ENCODE measurements at regions not wholly inside any gene's neighbourhood (a gene's known extent, or its start where the extent isn't known, plus 50 kb on each side); places are given as distances from the start of the nearest gene placed in this dataset.

- no peak; the same call in 2 of the 3 replicates for ATAC-seq
- TF ChIP-seq ZNF8 (CRISPR knock-in tag; IDR thresholded peaks at IDR 0.05) = no peak
- no peak for TF ChIP-seq ARNTL (CRISPR knock-in tag; IDR thresholded peaks at IDR 0.05; ENCODE audit: borderline replicate concordance, low read depth)
- TF ChIP-seq ZC3H10 (CRISPR knock-in tag; IDR thresholded peaks at IDR 0.05) = no peak
- no peak for TF ChIP-seq TOX (CRISPR knock-in tag; IDR thresholded peaks at IDR 0.05; ENCODE audit: borderline replicate concordance)
- TF ChIP-seq CSRNP3 (CRISPR knock-in tag; IDR thresholded peaks at IDR 0.05) = no peak
- no peak for TF ChIP-seq CREB5 (CRISPR knock-in tag; IDR thresholded peaks at IDR 0.05; ENCODE audit: low read depth)
- no peak for TF ChIP-seq PATZ1 (CRISPR knock-in tag; IDR thresholded peaks at IDR 0.05; ENCODE audit: borderline replicate concordance)
- no peak for TF ChIP-seq SNAI2 (CRISPR knock-in tag; IDR thresholded peaks at IDR 0.05)
- TF ChIP-seq ZNF565 (CRISPR knock-in tag; conservative IDR thresholded peaks at IDR 0.05; ENCODE audit: low read depth) = no peak
- TF ChIP-seq POU6F1 (CRISPR knock-in tag; IDR thresholded peaks at IDR 0.05; ENCODE audit: borderline replicate concordance, low read depth) = no peak
- no peak for TF ChIP-seq BACH2 (CRISPR knock-in tag; IDR thresholded peaks at IDR 0.05; ENCODE audit: borderline replicate concordance)
- TF ChIP-seq GLIS3 (CRISPR knock-in tag; IDR thresholded peaks at IDR 0.05) = no peak
- no peak for TF ChIP-seq TSHZ2 (CRISPR knock-in tag; IDR thresholded peaks at IDR 0.05)
- no peak for TF ChIP-seq RARB (CRISPR knock-in tag; IDR thresholded peaks at IDR 0.05)
- no peak for TF ChIP-seq TCF4 (CRISPR knock-in tag; IDR thresholded peaks at IDR 0.05; ENCODE audit: borderline replicate concordance)
- TF ChIP-seq ISL1 (CRISPR knock-in tag; IDR thresholded peaks at IDR 0.05) = no peak
- no peak for TF ChIP-seq OSR1 (CRISPR knock-in tag; IDR thresholded peaks at IDR 0.05)
Measured at GRCh38 chr2:160562730-160563129, 69.1 kb upstream of the RBMS1 start.

DNA sequence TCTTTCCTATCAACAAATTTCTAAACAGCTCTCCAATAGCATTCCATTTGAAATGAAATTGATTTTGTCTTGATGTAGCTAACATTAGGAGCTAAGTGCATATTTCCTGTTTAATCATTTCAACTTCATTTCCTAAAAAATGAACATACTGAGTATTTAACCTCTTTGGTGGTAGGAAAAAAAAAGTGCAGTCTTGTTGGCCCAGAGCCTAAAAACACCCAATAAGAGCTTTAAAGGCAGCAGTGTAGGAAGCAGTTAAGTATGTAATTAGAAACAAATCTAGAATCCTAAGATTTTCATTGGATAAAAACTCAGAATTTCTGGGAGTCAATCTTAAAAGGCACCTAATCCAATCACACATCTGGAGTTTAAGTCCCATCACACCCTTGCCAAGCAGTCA is 71.0 kb upstream of the RBMS1 start:
- TF ChIP-seq ZFP30 (CRISPR knock-in tag; IDR thresholded peaks at IDR 0.05) = no peak
- no peak for TF ChIP-seq ISL1 (CRISPR knock-in tag; IDR thresholded peaks at IDR 0.05)
- TF ChIP-seq ZFP3 (CRISPR knock-in tag; IDR thresholded peaks at IDR 0.05) = no peak
- TF ChIP-seq RARB (CRISPR knock-in tag; IDR thresholded peaks at IDR 0.05) = no peak
- no peak for ATAC-seq

GRCh38 chr2:160565099-160565845 is 71.7 kb upstream of the RBMS1 start:
- TF ChIP-seq ZNF70 (CRISPR knock-in tag; IDR thresholded peaks at IDR 0.05) (no peak), ESRRG (CRISPR knock-in tag; IDR thresholded peaks at IDR 0.05) (no peak), ARNTL (CRISPR knock-in tag; IDR thresholded peaks at IDR 0.05; ENCODE audit: borderline replicate concordance, low read depth) (no peak), ZFP30 (CRISPR knock-in tag; IDR thresholded peaks at IDR 0.05) (no peak), BACH2 (CRISPR knock-in tag; IDR thresholded peaks at IDR 0.05; ENCODE audit: borderline replicate concordance) (no peak), ZNF8 (CRISPR knock-in tag; IDR thresholded peaks at IDR 0.05) (no peak), ZNF565 (CRISPR knock-in tag; conservative IDR thresholded peaks at IDR 0.05; ENCODE audit: low read depth) (no peak), TOX (CRISPR knock-in tag; IDR thresholded peaks at IDR 0.05; ENCODE audit: borderline replicate concordance) (no peak), POU6F1 (CRISPR knock-in tag; IDR thresholded peaks at IDR 0.05; ENCODE audit: borderline replicate concordance, low read depth) (no peak), PPARA (CRISPR knock-in tag; IDR thresholded peaks at IDR 0.05; ENCODE audit: borderline replicate concordance) (no peak), ZFP3 (CRISPR knock-in tag; IDR thresholded peaks at IDR 0.05) (no peak), ZC3H10 (CRISPR knock-in tag; IDR thresholded peaks at IDR 0.05) (no peak), CREB5 (CRISPR knock-in tag; IDR thresholded peaks at IDR 0.05; ENCODE audit: low read depth) (no peak), RARB (CRISPR knock-in tag; IDR thresholded peaks at IDR 0.05) (no peak)
- ATAC-seq = no peak

Measured in SK-N-SH treated with all-trans-retinoic acid at 6 μM for 48 hours (cell line).